ENCODE measurements at regions not wholly inside any gene's neighbourhood (a gene's known extent, or its start where the extent isn't known, plus 50 kb on each side); places are given as distances from the start of the nearest gene placed in this dataset.

- no peak for TF ChIP-seq EZH2phosphoT487 (IDR thresholded peaks at IDR 0.05; ENCODE audit: borderline replicate concordance, low read depth)
- no peak for TF ChIP-seq CTCF (IDR thresholded peaks at IDR 0.05)
- no peak for TF ChIP-seq TCF12 (IDR thresholded peaks at IDR 0.05)
- TF ChIP-seq USF1 (IDR thresholded peaks at IDR 0.05; ENCODE audit: borderline replicate concordance, low read depth): no peak
- TF ChIP-seq NRF1 (IDR thresholded peaks at IDR 0.05; ENCODE audit: low read depth, low read length): no peak
- TF ChIP-seq MXI1 (IDR thresholded peaks at IDR 0.05; ENCODE audit: low read depth, low read length): no peak
Observed at GRCh38 chr11:70867281-70868047, 384.9 kb downstream of the SHANK2 start.

All from SK-N-SH (cell line).